ENCODE measurements at regions not wholly inside any gene's neighbourhood (a gene's known extent, or its start where the extent isn't known, plus 50 kb on each side); places are given as distances from the start of the nearest gene placed in this dataset.

GRCh38 chr2:234853729-234854128 is 98.1 kb upstream of the SH3BP4 start:
- TF ChIP-seq, protein P1, sequence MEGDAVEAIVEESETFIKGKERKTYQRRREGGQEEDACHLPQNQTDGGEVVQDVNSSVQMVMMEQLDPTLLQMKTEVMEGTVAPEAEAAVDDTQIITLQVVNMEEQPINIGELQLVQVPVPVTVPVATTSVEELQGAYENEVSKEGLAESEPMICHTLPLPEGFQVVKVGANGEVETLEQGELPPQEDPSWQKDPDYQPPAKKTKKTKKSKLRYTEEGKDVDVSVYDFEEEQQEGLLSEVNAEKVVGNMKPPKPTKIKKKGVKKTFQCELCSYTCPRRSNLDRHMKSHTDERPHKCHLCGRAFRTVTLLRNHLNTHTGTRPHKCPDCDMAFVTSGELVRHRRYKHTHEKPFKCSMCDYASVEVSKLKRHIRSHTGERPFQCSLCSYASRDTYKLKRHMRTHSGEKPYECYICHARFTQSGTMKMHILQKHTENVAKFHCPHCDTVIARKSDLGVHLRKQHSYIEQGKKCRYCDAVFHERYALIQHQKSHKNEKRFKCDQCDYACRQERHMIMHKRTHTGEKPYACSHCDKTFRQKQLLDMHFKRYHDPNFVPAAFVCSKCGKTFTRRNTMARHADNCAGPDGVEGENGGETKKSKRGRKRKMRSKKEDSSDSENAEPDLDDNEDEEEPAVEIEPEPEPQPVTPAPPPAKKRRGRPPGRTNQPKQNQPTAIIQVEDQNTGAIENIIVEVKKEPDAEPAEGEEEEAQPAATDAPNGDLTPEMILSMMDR (IDR thresholded peaks at IDR 0.05): no peak
- Histone ChIP-seq H3K9me3 (no peaks in the 10 kb centered on the region), H3K4me1 (no peaks in the 10 kb centered on the region), H3K27me3 (no peaks in the 10 kb centered on the region), H3K36me3 (no peaks in the 10 kb centered on the region), H3K27ac (no peak overlapping the region), H3K4me3 (no peak overlapping the region)
- ATAC-seq (no peak), DNase-seq (no peak), FAIRE-seq (no peak)
- intact Hi-C loops (cut with DNase I): no loop called here
- 89 to 92% methylated on average over 2 of the region's 2 CpGs for WGBS, 2 donors

- Histone ChIP-seq H3K4me3 (no peak overlapping the region), H3K27ac (no peak overlapping the region), H3K36me3 (no peaks in the 10 kb centered on the region), H3K9me3 (no peaks in the 10 kb centered on the region), H3K4me1 (no peaks in the 10 kb centered on the region), H3K27me3 (no peaks in the 10 kb centered on the region)
- TF ChIP-seq, protein P1 (IDR thresholded peaks at IDR 0.05): no peak
- DNase-seq (no peak), FAIRE-seq (no peak), ATAC-seq (no peak)
- intact Hi-C loops (cut with DNase I): no loop called here
- 87 to 90% methylated on average over 5 of the region's 5 CpGs for WGBS, 2 donors
Measured at GRCh38 chr2:234852941-234853340, 98.9 kb upstream of the SH3BP4 start.

DNA sequence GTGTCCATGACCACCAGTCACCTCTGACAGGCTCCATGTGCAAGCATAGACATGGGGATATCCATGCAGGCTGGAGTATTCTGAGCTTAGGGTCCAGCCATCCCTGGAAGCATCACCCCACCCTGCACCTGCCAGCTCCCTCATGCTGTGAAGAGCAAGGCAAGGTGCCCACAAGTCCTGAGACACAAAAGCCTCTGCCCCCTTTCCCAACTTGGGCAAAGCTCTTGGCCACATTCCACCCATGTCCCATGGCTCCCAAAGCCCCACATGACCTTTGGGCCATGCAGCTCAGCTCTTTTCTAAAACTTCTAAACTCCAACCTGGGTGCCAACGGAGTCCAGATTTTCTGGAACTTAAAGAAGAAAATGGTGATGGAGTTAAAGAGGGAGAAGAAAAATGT is 99.8 kb upstream of the SH3BP4 start:
- 94 to 95% methylated on average over 1 of the region's 1 CpG for WGBS, 2 donors
- no peak overlapping the region for H3K4me3 ChIP-seq
- TF ChIP-seq, protein P1 (IDR thresholded peaks at IDR 0.05): no peak
- no peaks in the 10 kb centered on the region for H3K36me3 ChIP-seq
- no peaks in the 10 kb centered on the region for H3K27me3 ChIP-seq
- peaks cover 0 to under 1% (median 0%) of the 10 kb centered on the region in 3 donors for H3K4me1 ChIP-seq
- DNase-seq: no peak
- no peak for FAIRE-seq
- ATAC-seq: no peak
- H3K27ac ChIP-seq: no peak overlapping the region
- intact Hi-C loops (cut with DNase I): no loop called here
- no peaks in the 10 kb centered on the region for H3K9me3 ChIP-seq

GRCh38 chr2:234851451-234851850 is 100.4 kb upstream of the SH3BP4 start:
- Histone ChIP-seq H3K27me3 (no peaks in the 10 kb centered on the region), H3K4me1 (peaks cover 0 to 6% (median 5%) of the 10 kb centered on the region in 3 donors), H3K9me3 (no peaks in the 10 kb centered on the region), H3K36me3 (no peaks in the 10 kb centered on the region), H3K4me3 (no peak overlapping the region), H3K27ac (no peak overlapping the region)
- ATAC-seq (no peak), DNase-seq (no peak), FAIRE-seq (no peak)
- WGBS, 2 donors: 83 to 89% methylated on average over 5 of the region's 5 CpGs
- TF ChIP-seq, protein P1 (IDR thresholded peaks at IDR 0.05): no peak
- intact Hi-C loops (cut with DNase I): no loop called here

- TF ChIP-seq, protein P1 (IDR thresholded peaks at IDR 0.05): no peak
- 80 to 88% methylated on average over 5 of the region's 5 CpGs for WGBS, 2 donors
- no peak for FAIRE-seq
- no peak for ATAC-seq
- H3K27me3 ChIP-seq: no peaks in the 10 kb centered on the region
- intact Hi-C loops (cut with DNase I): no loop called here
- H3K4me3 ChIP-seq: no peak overlapping the region
- DNase-seq: no peak
- H3K9me3 ChIP-seq: no peaks in the 10 kb centered on the region
- H3K36me3 ChIP-seq: no peaks in the 10 kb centered on the region
- no peak overlapping the region for H3K27ac ChIP-seq
- H3K4me1 ChIP-seq: peaks cover 0 to 11% (median 10%) of the 10 kb centered on the region in 3 donors
Measured at GRCh38 chr2:234850818-234851217, 101.0 kb upstream of the SH3BP4 start.

All from pancreas (tissue), 10 donors.